Esophagus muscularis mucosa (tissue), 4 donors: ENCODE measurements at regions not wholly inside any gene's neighbourhood (a gene's known extent, or its start where the extent isn't known, plus 50 kb on each side); places are given as distances from the start of the nearest gene placed in this dataset.

Experiments
- EP300 ChIP-seq: sonication (generic); formaldehyde crosslinking; IDR thresholded peaks from one replicate; pipeline ENCODE4 v1.6.1; 2017; ENCODE audit warnings: antibody characterized with exemption
- POLR2A ChIP-seq: fragments of 450-650 bp; IDR thresholded peaks from one replicate; pipeline ENCODE4 v1.6.1; 2017; ENCODE audit warnings: antibody characterized with exemption, moderate library complexity, mild to moderate bottlenecking, low read depth
- POLR2AphosphoS5 ChIP-seq, 2 donors: sonication (generic); formaldehyde crosslinking; IDR thresholded peaks; one replicate each; pipeline ENCODE4 v1.6.1; 2017; ENCODE audit warnings: antibody characterized with exemption in 2 of 2
- TF ChIP-seq, protein P1 (sequence below), 3 experiments: fragments of 200-600 bp in 2 of 3; fragments of 450-650 bp in 1 of 3; sonication (generic) in 2 of 3; IDR thresholded peaks; one replicate each; pipeline ENCODE4 v1.5.1; 2017 to 2019; ENCODE audit warnings: antibody characterized with exemption in 3 of 3, mild to moderate bottlenecking in 2 of 3, moderate library complexity in 1 of 3

DNA sequence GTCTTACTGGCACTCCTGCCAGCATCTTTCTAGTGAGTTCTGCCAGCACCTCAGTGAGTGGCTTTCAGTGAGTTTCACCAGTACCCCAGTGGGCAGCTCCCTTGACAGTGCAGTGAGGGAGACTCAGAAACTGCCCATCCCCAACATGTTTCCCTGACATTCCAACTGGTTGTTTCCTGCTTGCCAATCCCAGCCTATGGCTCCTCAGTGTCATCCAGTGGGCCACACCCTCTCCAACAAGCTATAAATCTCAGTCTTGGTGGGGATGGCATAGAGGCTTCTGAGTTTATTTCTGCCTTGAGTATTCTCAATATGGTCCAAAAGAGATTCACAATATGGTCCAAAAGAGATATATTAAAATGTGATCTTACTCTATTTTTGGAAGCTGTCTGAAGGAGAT, 461.2 kb upstream of the NR3C2 start:
- TF ChIP-seq POLR2AphosphoS5 (IDR thresholded peaks at IDR 0.05) (no peak), POLR2A (no peak), EP300 (no peak)
- TF ChIP-seq, protein P1, sequence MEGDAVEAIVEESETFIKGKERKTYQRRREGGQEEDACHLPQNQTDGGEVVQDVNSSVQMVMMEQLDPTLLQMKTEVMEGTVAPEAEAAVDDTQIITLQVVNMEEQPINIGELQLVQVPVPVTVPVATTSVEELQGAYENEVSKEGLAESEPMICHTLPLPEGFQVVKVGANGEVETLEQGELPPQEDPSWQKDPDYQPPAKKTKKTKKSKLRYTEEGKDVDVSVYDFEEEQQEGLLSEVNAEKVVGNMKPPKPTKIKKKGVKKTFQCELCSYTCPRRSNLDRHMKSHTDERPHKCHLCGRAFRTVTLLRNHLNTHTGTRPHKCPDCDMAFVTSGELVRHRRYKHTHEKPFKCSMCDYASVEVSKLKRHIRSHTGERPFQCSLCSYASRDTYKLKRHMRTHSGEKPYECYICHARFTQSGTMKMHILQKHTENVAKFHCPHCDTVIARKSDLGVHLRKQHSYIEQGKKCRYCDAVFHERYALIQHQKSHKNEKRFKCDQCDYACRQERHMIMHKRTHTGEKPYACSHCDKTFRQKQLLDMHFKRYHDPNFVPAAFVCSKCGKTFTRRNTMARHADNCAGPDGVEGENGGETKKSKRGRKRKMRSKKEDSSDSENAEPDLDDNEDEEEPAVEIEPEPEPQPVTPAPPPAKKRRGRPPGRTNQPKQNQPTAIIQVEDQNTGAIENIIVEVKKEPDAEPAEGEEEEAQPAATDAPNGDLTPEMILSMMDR (IDR thresholded peaks at IDR 0.05): no peak
